HEK293 (cell line): ENCODE measurements at regions not wholly inside any gene's neighbourhood (a gene's known extent, or its start where the extent isn't known, plus 50 kb on each side); places are given as distances from the start of the nearest gene placed in this dataset.

Source experiments
- KLF10 ChIP-seq: fragments of 450-650 bp; IDR thresholded peaks from 2 replicates; pipeline ENCODE4 v1.5.1; 2018; ENCODE audit warnings: missing biosample characterization, mild to moderate bottlenecking, missing genetic modification characterization
- YY1 ChIP-seq: fragments of 450-650 bp; formaldehyde crosslinking; IDR thresholded peaks from 2 replicates; pipeline ENCODE4 v1.5.1; 2018; ENCODE audit warnings: missing biosample characterization, missing genetic modification characterization
- TF ChIP-seq, protein P1 (sequence below): fragments of 450-650 bp; formaldehyde crosslinking; IDR thresholded peaks from 2 replicates; pipeline ENCODE4 v1.5.1; 2016; ENCODE audit warnings: missing biosample characterization, missing genetic modification characterization

DNA sequence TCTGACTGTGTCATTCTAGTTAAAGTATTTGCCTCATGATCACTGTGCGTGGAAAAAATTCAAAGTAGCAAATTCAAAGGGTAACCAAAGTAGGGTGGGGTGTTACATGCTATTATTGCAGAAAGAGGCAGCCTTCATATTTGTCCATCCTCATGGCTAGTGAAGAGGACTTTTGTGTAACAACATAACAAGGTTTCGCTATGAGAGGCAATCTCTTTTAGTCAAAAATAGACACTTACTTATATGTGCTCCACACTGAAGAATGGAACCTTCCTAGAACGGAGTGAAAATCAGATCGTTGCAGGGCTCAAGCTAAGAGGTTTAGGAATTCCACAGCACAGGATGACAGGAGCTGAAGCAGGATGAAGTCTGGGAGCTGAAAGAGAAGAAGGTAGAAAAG, 345.1 kb upstream of the CBLB start:
- TF ChIP-seq KLF10 (no peak), YY1 (tag by site-specific recombination) (no peak)
- TF ChIP-seq, protein P1, sequence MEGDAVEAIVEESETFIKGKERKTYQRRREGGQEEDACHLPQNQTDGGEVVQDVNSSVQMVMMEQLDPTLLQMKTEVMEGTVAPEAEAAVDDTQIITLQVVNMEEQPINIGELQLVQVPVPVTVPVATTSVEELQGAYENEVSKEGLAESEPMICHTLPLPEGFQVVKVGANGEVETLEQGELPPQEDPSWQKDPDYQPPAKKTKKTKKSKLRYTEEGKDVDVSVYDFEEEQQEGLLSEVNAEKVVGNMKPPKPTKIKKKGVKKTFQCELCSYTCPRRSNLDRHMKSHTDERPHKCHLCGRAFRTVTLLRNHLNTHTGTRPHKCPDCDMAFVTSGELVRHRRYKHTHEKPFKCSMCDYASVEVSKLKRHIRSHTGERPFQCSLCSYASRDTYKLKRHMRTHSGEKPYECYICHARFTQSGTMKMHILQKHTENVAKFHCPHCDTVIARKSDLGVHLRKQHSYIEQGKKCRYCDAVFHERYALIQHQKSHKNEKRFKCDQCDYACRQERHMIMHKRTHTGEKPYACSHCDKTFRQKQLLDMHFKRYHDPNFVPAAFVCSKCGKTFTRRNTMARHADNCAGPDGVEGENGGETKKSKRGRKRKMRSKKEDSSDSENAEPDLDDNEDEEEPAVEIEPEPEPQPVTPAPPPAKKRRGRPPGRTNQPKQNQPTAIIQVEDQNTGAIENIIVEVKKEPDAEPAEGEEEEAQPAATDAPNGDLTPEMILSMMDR (tag by site-specific recombination) = no peak
